GM12873 (cell line): ENCODE measurements at regions not wholly inside any gene's neighbourhood (a gene's known extent, or its start where the extent isn't known, plus 50 kb on each side); places are given as distances from the start of the nearest gene placed in this dataset.

ENCODE experiments used
- CTCF ChIP-seq: IDR thresholded peaks from 2 replicates; pipeline ENCODE4 v1.5.1; 2012; ENCODE audit warnings: low read depth, mild to moderate bottlenecking, moderate library complexity, low read length, control low read depth; ENCODE audit not compliant: insufficient read depth; ENCODE audit errors: missing control alignments

GRCh38 chr11:92830377-92831155, 138.9 kb upstream of the MTNR1B start:
- TF ChIP-seq CTCF: no peak

- TF ChIP-seq CTCF: no peak
Measured at GRCh38 chr11:92834296-92835020, 135.0 kb upstream of the MTNR1B start.

GRCh38 chr11:92837595-92837994, 131.9 kb upstream of the MTNR1B start:
- TF ChIP-seq CTCF: no peak

GRCh38 chr11:92838759-92839310, 130.6 kb upstream of the MTNR1B start:
- TF ChIP-seq CTCF: no peak

- no peak for TF ChIP-seq CTCF
Measured at GRCh38 chr11:92839450-92839849, 130.0 kb upstream of the MTNR1B start.

GRCh38 chr11:92841719-92842118, 127.7 kb upstream of the MTNR1B start:
- TF ChIP-seq CTCF: no peak

- TF ChIP-seq CTCF: no peak
Measured at GRCh38 chr11:92843455-92843854, 126.0 kb upstream of the MTNR1B start.
